SK-N-SH (cell line): ENCODE measurements at regions not wholly inside any gene's neighbourhood (a gene's known extent, or its start where the extent isn't known, plus 50 kb on each side); places are given as distances from the start of the nearest gene placed in this dataset.

Experiments
- GABPA ChIP-seq: IDR thresholded peaks from 2 replicates; pipeline ENCODE4 v1.4.0; 2012; ENCODE audit warnings: low read depth, mild to moderate bottlenecking
- NFIC ChIP-seq: IDR thresholded peaks from 2 replicates; pipeline ENCODE4 v1.4.0; 2012; ENCODE audit warnings: borderline replicate concordance
- POLR2AphosphoS5 ChIP-seq: IDR thresholded peaks from 2 replicates; pipeline ENCODE4 v1.6.1; 2012; ENCODE audit warnings: low read depth, low read length
- RAD21 ChIP-seq: IDR thresholded peaks from 2 replicates; pipeline ENCODE4 v1.6.1; 2012; ENCODE audit warnings: mild to moderate bottlenecking, low read length
- TAF1 ChIP-seq: IDR thresholded peaks from 2 replicates; pipeline ENCODE4 v1.6.1; 2012; ENCODE audit warnings: low read depth, mild to moderate bottlenecking, low read length, moderate library complexity, borderline replicate concordance
- TF ChIP-seq, protein P1 (sequence below): fragments of 200-600 bp; sonication (generic); IDR thresholded peaks from 2 replicates; pipeline ENCODE4 v1.6.1; 2017; ENCODE audit warnings: antibody characterized with exemption, mild to moderate bottlenecking, moderate library complexity
- TF ChIP-seq, protein P2 (sequence below): IDR thresholded peaks from 2 replicates; pipeline ENCODE4 v1.4.0; 2012; ENCODE audit warnings: low read depth
- TF ChIP-seq, protein P3 (sequence below): IDR thresholded peaks from 2 replicates; pipeline ENCODE4 v1.4.0; 2012; ENCODE audit warnings: low read depth, borderline replicate concordance
- TF ChIP-seq, protein P4 (sequence below): IDR thresholded peaks from 2 replicates; pipeline ENCODE4 v1.4.0; 2012; ENCODE audit warnings: low read depth, borderline replicate concordance

DNA sequence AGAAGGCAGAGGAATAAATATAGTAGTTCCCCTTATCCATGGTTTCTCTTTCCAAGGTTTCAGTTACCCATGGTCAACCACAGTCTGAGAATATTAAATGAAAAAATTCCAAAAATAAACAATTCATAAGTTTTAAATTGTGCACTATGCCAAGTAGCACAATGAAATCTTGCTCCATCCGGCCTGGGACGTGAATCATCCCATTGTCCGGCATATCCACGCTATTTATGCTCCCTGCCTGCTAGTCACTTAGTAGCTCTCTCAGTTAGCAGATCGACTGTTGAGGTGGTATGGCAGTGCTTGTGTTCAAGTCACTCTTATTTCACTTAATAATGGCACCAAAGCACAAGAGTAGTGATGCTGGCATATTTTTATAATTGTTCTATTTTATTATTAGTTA, 58.6 kb upstream of the ARHGAP29 start:
- no peak for TF ChIP-seq NFIC
- TF ChIP-seq, protein P1, sequence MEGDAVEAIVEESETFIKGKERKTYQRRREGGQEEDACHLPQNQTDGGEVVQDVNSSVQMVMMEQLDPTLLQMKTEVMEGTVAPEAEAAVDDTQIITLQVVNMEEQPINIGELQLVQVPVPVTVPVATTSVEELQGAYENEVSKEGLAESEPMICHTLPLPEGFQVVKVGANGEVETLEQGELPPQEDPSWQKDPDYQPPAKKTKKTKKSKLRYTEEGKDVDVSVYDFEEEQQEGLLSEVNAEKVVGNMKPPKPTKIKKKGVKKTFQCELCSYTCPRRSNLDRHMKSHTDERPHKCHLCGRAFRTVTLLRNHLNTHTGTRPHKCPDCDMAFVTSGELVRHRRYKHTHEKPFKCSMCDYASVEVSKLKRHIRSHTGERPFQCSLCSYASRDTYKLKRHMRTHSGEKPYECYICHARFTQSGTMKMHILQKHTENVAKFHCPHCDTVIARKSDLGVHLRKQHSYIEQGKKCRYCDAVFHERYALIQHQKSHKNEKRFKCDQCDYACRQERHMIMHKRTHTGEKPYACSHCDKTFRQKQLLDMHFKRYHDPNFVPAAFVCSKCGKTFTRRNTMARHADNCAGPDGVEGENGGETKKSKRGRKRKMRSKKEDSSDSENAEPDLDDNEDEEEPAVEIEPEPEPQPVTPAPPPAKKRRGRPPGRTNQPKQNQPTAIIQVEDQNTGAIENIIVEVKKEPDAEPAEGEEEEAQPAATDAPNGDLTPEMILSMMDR, result no peak
- TF ChIP-seq RAD21, result no peak
- no peak for TF ChIP-seq POLR2AphosphoS5
- TF ChIP-seq, protein P2, sequence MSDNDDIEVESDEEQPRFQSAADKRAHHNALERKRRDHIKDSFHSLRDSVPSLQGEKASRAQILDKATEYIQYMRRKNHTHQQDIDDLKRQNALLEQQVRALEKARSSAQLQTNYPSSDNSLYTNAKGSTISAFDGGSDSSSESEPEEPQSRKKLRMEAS, result no peak
- TF ChIP-seq, protein P3, sequence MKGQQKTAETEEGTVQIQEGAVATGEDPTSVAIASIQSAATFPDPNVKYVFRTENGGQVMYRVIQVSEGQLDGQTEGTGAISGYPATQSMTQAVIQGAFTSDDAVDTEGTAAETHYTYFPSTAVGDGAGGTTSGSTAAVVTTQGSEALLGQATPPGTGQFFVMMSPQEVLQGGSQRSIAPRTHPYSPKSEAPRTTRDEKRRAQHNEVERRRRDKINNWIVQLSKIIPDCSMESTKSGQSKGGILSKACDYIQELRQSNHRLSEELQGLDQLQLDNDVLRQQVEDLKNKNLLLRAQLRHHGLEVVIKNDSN, result no peak
- TF ChIP-seq TAF1, result no peak
- TF ChIP-seq, protein P4, sequence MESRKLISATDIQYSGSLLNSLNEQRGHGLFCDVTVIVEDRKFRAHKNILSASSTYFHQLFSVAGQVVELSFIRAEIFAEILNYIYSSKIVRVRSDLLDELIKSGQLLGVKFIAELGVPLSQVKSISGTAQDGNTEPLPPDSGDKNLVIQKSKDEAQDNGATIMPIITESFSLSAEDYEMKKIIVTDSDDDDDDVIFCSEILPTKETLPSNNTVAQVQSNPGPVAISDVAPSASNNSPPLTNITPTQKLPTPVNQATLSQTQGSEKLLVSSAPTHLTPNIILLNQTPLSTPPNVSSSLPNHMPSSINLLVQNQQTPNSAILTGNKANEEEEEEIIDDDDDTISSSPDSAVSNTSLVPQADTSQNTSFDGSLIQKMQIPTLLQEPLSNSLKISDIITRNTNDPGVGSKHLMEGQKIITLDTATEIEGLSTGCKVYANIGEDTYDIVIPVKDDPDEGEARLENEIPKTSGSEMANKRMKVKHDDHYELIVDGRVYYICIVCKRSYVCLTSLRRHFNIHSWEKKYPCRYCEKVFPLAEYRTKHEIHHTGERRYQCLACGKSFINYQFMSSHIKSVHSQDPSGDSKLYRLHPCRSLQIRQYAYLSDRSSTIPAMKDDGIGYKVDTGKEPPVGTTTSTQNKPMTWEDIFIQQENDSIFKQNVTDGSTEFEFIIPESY, result no peak
- no peak for TF ChIP-seq GABPA
